Nephron (organoid): ENCODE measurements at regions not wholly inside any gene's neighbourhood (a gene's known extent, or its start where the extent isn't known, plus 50 kb on each side); places are given as distances from the start of the nearest gene placed in this dataset.

ENCODE experiments used
- H3K27ac Mint-ChIP-seq, 3 experiments: 2 replicates each; pipeline ENCODE4 v1.8.0; 2020; ENCODE audit warnings: mixed read lengths in 3 of 3, mild to moderate bottlenecking in 2 of 3, moderate library complexity in 1 of 3
- H3K27me3 Mint-ChIP-seq: 2 replicates; pipeline ENCODE4 v1.8.0; 2021; ENCODE audit warnings: low read depth, mild to moderate bottlenecking, moderate library complexity, mixed read lengths
- H3K36me3 Mint-ChIP-seq: 2 replicates; pipeline ENCODE4 v1.8.0; 2020; ENCODE audit warnings: low read depth, mixed read lengths
- H3K4me1 Mint-ChIP-seq: 2 replicates; pipeline ENCODE4 v1.8.0; 2020; ENCODE audit warnings: mixed read lengths
- H3K4me3 Mint-ChIP-seq, 3 experiments: 2 replicates each; pipeline ENCODE4 v1.8.0; 2020; ENCODE audit warnings: mild to moderate bottlenecking in 3 of 3, mixed read lengths in 3 of 3, moderate library complexity in 2 of 3
- H3K9me3 Mint-ChIP-seq: 2 replicates; pipeline ENCODE4 v1.8.0; 2020; ENCODE audit warnings: mixed read lengths
- CTCF ChIP-seq, 3 experiments: fragments of 200-600 bp; sonication (generic); IDR thresholded peaks; one replicate each; pipeline ENCODE4 v1.5.0; 2021; ENCODE audit warnings: antibody characterized with exemption in 3 of 3; ENCODE audit not compliant: unreplicated experiment in 3 of 3

- Mint-ChIP-seq H3K27me3 (peaks cover 4% of the 10 kb centered on the region), H3K9me3 (no peaks in the 10 kb centered on the region), H3K4me1 (no peaks in the 10 kb centered on the region), H3K36me3 (no peaks in the 10 kb centered on the region), H3K4me3 (no peak overlapping the region), H3K27ac (no peak overlapping the region)
- TF ChIP-seq CTCF (IDR thresholded peaks at IDR 0.05; ENCODE audit: unreplicated experiment in 3 of 3), result no peak
Observed at GRCh38 chr5:61790007-61790406, 457.9 kb downstream of the ZSWIM6 start.

GRCh38 chr5:61790678-61791077, 458.6 kb downstream of the ZSWIM6 start:
- no peaks in the 10 kb centered on the region for H3K9me3 Mint-ChIP-seq
- TF ChIP-seq CTCF (IDR thresholded peaks at IDR 0.05; ENCODE audit: unreplicated experiment in 3 of 3), result no peak
- H3K27ac Mint-ChIP-seq, result no peak overlapping the region
- no peak overlapping the region for H3K4me3 Mint-ChIP-seq
- H3K4me1 Mint-ChIP-seq, result no peaks in the 10 kb centered on the region
- peaks cover 4% of the 10 kb centered on the region for H3K27me3 Mint-ChIP-seq
- no peaks in the 10 kb centered on the region for H3K36me3 Mint-ChIP-seq

DNA sequence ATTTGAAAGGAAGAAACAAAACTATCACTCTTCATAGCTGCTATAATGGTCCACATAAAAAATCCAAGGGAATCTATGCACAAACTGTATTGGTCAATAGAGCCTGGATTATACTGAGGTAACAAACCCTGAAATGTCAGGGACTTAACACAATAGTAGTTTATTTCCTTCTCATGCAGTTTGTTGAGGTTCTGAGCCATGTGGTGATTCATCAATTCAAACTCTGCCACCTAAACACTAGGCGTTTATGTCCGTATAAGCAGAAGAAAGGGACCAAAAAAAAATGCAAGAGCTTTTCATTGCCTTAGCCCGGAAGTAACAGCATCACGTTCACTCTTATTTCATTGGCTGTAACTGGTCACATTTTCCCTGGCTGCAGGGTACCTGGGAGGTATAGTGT, 464.7 kb downstream of the ZSWIM6 start:
- Mint-ChIP-seq H3K36me3 (no peaks in the 10 kb centered on the region), H3K4me3 (no peak overlapping the region), H3K4me1 (no peaks in the 10 kb centered on the region), H3K27me3 (peaks cover 9% of the 10 kb centered on the region), H3K9me3 (no peaks in the 10 kb centered on the region), H3K27ac (no peak overlapping the region)
- no peak for TF ChIP-seq CTCF (IDR thresholded peaks at IDR 0.05; ENCODE audit: unreplicated experiment in 3 of 3)

- H3K27me3 Mint-ChIP-seq, result peaks cover 5% of the 10 kb centered on the region
- no peak overlapping the region for H3K27ac Mint-ChIP-seq
- H3K36me3 Mint-ChIP-seq, result no peaks in the 10 kb centered on the region
- H3K4me1 Mint-ChIP-seq, result no peaks in the 10 kb centered on the region
- H3K9me3 Mint-ChIP-seq, result no peaks in the 10 kb centered on the region
- H3K4me3 Mint-ChIP-seq, result no peak overlapping the region
- TF ChIP-seq CTCF (IDR thresholded peaks at IDR 0.05; ENCODE audit: unreplicated experiment in 3 of 3), result no peak
Observed at GRCh38 chr5:61800450-61800849, 468.4 kb downstream of the ZSWIM6 start.

- H3K27ac Mint-ChIP-seq, result no peak overlapping the region
- H3K27me3 Mint-ChIP-seq, result peaks cover 5% of the 10 kb centered on the region
- no peak overlapping the region for H3K4me3 Mint-ChIP-seq
- H3K4me1 Mint-ChIP-seq, result no peaks in the 10 kb centered on the region
- TF ChIP-seq CTCF (IDR thresholded peaks at IDR 0.05; ENCODE audit: unreplicated experiment in 3 of 3), result no peak
- no peaks in the 10 kb centered on the region for H3K9me3 Mint-ChIP-seq
- H3K36me3 Mint-ChIP-seq, result no peaks in the 10 kb centered on the region
Observed at GRCh38 chr5:61801174-61801573, 469.1 kb downstream of the ZSWIM6 start.

GRCh38 chr5:61802456-61802855, 470.4 kb downstream of the ZSWIM6 start:
- no peak overlapping the region for H3K27ac Mint-ChIP-seq
- TF ChIP-seq CTCF (IDR thresholded peaks at IDR 0.05; ENCODE audit: unreplicated experiment in 3 of 3), result no peak
- H3K9me3 Mint-ChIP-seq, result no peaks in the 10 kb centered on the region
- H3K4me3 Mint-ChIP-seq, result no peak overlapping the region
- no peaks in the 10 kb centered on the region for H3K36me3 Mint-ChIP-seq
- peaks cover 6% of the 10 kb centered on the region for H3K4me1 Mint-ChIP-seq
- H3K27me3 Mint-ChIP-seq, result peaks cover 9% of the 10 kb centered on the region
